OCI-LY7 (cell line): ENCODE measurements at regions not wholly inside any gene's neighbourhood (a gene's known extent, or its start where the extent isn't known, plus 50 kb on each side); places are given as distances from the start of the nearest gene placed in this dataset.

Experiments
- BruUV-seq: library from RNA; stranded (reverse); fragments of 400-500 nt; replicated peaks from 2 replicates; lab custom pipeline; 2021; lab: Mats Ljungman, UMichigan
- CTCF ChIA-PET: fragments of 300-600 bp; sonication (Branson Sonifier 250); formaldehyde crosslinking; loops from one replicate; lab custom pipeline; 2022; ENCODE audit warnings: antibody characterized with exemption; ENCODE audit not compliant: unreplicated experiment; lab: Charles Lee
- POLR2A ChIA-PET: fragments of 300-600 bp; sonication (Branson Sonifier 250); formaldehyde crosslinking; loops from one replicate; lab custom pipeline; 2022; ENCODE audit warnings: antibody characterized with exemption; lab: Charles Lee
- DNase-seq: peaks from one replicate; pipeline ENCODE4 v3.0.0-alpha.2; 2015; ENCODE audit warnings: low spot score
- H2AFZ ChIP-seq: fragments of 200-600 bp; sonication (generic), shearing (Covaris generic); 2 replicates; pipeline ENCODE4 v1.6.1; 2014; ENCODE audit warnings: mild to moderate bottlenecking, antibody characterized with exemption, low read length, moderate library complexity
- H3K27ac ChIP-seq: fragments of 200-600 bp; sonication (generic); 2 replicates; pipeline ENCODE4 v1.5.1; 2014; ENCODE audit warnings: mixed run types, low read depth, mild to moderate bottlenecking, moderate library complexity, low read length, inconsistent platforms; ENCODE audit not compliant: poor library complexity, severe bottlenecking
- H3K36me3 ChIP-seq: fragments of 200-600 bp; sonication (generic); 2 replicates; pipeline ENCODE4 v1.6.1; 2014; ENCODE audit warnings: mild to moderate bottlenecking, antibody characterized with exemption, low read length, moderate library complexity, mixed read lengths; ENCODE audit not compliant: insufficient read depth
- H3K4me1 ChIP-seq: fragments of 200-600 bp; sonication (generic); 2 replicates; pipeline ENCODE4 v1.5.1; 2014; ENCODE audit warnings: mild to moderate bottlenecking, low read length; ENCODE audit not compliant: insufficient read depth, poor library complexity, severe bottlenecking
- H3K4me2 ChIP-seq: fragments of 200-600 bp; sonication (generic); 2 replicates; pipeline ENCODE4 v1.6.1; 2014; ENCODE audit warnings: mild to moderate bottlenecking, low read length
- H3K4me3 ChIP-seq: fragments of 200-600 bp; sonication (generic); 2 replicates; pipeline ENCODE4 v1.5.1; 2014; ENCODE audit warnings: mild to moderate bottlenecking, low read depth, low read length; ENCODE audit not compliant: poor library complexity, severe bottlenecking
- H3K79me2 ChIP-seq: fragments of 200-600 bp; sonication (generic); 2 replicates; pipeline ENCODE4 v1.6.1; 2016; ENCODE audit warnings: low read depth, mild to moderate bottlenecking, low read length, moderate library complexity, mixed read lengths; ENCODE audit not compliant: insufficient read depth
- H3K9me2 ChIP-seq: fragments of 200-600 bp; sonication (generic); 2 replicates; pipeline ENCODE4 v1.6.1; 2016; ENCODE audit warnings: mild to moderate bottlenecking, low read length, mixed read lengths; ENCODE audit not compliant: insufficient read depth
- H3K9me3 ChIP-seq: fragments of 200-600 bp; sonication (generic); 2 replicates; pipeline ENCODE4 v1.6.1; 2014; ENCODE audit warnings: mild to moderate bottlenecking, mixed run types, low read length, mixed read lengths
- H4K20me1 ChIP-seq: fragments of 200-600 bp; sonication (generic); 2 replicates; pipeline ENCODE4 v1.6.1; 2014; ENCODE audit warnings: mild to moderate bottlenecking, antibody characterized with exemption, low read length, moderate library complexity, mixed read lengths; ENCODE audit not compliant: insufficient read depth
- EZH2phosphoT487 ChIP-seq: fragments of 200-600 bp; sonication (generic); IDR thresholded peaks from 2 replicates; pipeline ENCODE4 v1.6.1; 2018; ENCODE audit warnings: low read depth, borderline replicate concordance, mild to moderate bottlenecking, mixed run types, antibody characterized with exemption, low read length, moderate library complexity, mixed read lengths
- intact Hi-C: fragments of 100-400 bp; cut with micrococcal nuclease; formaldehyde crosslinking; loops from one replicate; pipeline ENCODE4 v1.10.0; 2022; ENCODE audit not compliant: unreplicated experiment
- TF ChIP-seq, protein P1 (sequence below): fragments of 200-600 bp; sonication (generic); conservative IDR thresholded peaks from 2 replicates; pipeline ENCODE4 v1.5.1; 2014; ENCODE audit warnings: mild to moderate bottlenecking, antibody characterized with exemption, low read length, moderate library complexity, mixed read lengths

DNA sequence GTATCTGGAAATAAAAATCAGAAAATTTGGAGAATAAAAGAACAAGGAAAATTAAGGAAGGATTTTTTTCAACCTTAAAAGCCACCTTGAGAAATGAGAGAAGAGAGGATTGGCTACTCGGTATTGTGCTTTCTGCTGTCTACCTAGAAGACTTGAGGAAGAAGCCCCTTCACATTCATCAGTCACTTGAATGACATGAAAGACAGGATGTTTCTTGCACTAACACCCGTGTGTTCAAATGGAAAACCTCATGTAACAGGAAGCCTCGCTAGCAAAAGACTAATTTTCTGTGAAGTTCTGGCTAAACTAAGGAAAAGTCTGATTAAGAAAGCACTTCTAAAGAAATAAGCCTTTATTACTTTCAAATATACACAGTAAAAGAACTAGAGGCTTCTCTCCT lies 69.9 kb downstream of the OLIG3 start:
- Histone ChIP-seq H3K9me3 (peaks cover 10% of the 10 kb centered on the region; the same call in 1 of the 2 replicates), H3K79me2 (no peaks in the 10 kb centered on the region), H3K4me3 (peak overlapping the region; percentile 39), H3K36me3 (no peaks in the 10 kb centered on the region; the same call in 1 of the 2 replicates), H3K27ac (peak overlapping the region; percentile 65), H4K20me1 (no peaks in the 10 kb centered on the region), H2AFZ (peak overlapping the region; percentile 83), H3K4me1 (peaks cover 51% of the 10 kb centered on the region), H3K4me2 (peak overlapping the region; percentile 68), H3K9me2 (no peaks in the 10 kb centered on the region)
- no peak for TF ChIP-seq EZH2phosphoT487
- TF ChIP-seq, protein P1, sequence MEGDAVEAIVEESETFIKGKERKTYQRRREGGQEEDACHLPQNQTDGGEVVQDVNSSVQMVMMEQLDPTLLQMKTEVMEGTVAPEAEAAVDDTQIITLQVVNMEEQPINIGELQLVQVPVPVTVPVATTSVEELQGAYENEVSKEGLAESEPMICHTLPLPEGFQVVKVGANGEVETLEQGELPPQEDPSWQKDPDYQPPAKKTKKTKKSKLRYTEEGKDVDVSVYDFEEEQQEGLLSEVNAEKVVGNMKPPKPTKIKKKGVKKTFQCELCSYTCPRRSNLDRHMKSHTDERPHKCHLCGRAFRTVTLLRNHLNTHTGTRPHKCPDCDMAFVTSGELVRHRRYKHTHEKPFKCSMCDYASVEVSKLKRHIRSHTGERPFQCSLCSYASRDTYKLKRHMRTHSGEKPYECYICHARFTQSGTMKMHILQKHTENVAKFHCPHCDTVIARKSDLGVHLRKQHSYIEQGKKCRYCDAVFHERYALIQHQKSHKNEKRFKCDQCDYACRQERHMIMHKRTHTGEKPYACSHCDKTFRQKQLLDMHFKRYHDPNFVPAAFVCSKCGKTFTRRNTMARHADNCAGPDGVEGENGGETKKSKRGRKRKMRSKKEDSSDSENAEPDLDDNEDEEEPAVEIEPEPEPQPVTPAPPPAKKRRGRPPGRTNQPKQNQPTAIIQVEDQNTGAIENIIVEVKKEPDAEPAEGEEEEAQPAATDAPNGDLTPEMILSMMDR, result no peak
- ChIA-PET CTCF (no interaction called here), POLR2A (interaction anchor here (0.7 to 2.0 kb wide), 4 partner anchors 12 to 211 kb away, joined by 3 to 4 read pairs (median 4); no protein-coding TSS in a partner anchor)
- peak; percentile 74 for DNase-seq
- intact Hi-C loops, result loop anchor here (10.0 kb wide), 1 partner anchor 329 kb away; no protein-coding TSS in a partner anchor
- no TSS peak for BruUV-seq

DNA sequence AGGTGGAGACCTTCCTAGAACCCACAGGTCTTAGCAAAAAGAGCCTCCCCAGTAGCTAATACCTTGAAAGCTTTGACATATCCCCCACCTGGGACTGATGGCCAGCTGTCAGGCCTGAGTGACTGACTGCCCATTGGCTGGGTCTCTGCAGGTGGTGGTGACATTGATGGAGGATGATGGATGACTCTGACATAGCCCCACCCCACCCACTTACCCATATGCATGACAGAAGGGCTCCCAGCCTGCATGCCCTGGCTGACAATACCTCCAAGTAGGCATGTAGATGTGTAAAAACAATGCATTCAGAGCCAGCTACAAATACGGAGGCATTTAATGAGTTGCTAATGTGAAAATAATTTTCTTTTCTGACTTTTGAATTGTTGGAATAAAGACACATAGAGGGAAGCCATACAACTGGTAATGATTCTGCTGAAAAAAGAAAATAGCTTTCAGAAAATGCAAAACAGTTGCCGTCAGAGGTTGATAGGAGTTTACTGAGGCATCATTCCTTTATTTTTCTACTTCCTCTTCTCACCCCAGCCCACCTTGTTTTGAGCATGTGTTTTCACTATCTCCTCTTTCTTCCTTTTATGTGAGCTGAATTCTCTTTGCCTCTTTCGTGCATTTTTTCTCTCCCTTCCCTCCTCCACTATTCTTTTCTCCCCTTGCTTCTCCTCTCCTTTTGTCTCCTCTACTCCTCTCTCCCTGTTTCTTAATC lies 70.6 kb downstream of the OLIG3 start:
- intact Hi-C loops, result loop anchor here (10.0 kb wide), 1 partner anchor 329 kb away; no protein-coding TSS in a partner anchor
- DNase-seq, result peak; percentile 65
- no TSS peak for BruUV-seq
- Histone ChIP-seq H3K27ac (peak overlapping the region; percentile 65), H3K9me3 (peaks cover 10% of the 10 kb centered on the region; the same call in 1 of the 2 replicates), H3K36me3 (no peaks in the 10 kb centered on the region; the same call in 1 of the 2 replicates), H2AFZ (peak overlapping the region; percentile 83; the same call in 1 of the 2 replicates), H4K20me1 (no peaks in the 10 kb centered on the region), H3K4me2 (peak overlapping the region; percentile 68), H3K4me1 (peaks cover 45% of the 10 kb centered on the region), H3K79me2 (no peaks in the 10 kb centered on the region), H3K4me3 (peak overlapping the region; percentile 39), H3K9me2 (no peaks in the 10 kb centered on the region)
- TF ChIP-seq EZH2phosphoT487, result no peak
- TF ChIP-seq, protein P1, result no peak
- ChIA-PET CTCF (interaction anchor here (0.5 kb wide), 1 partner anchor 24 kb away, joined by 4 read pairs; no protein-coding TSS in a partner anchor), POLR2A (interaction anchor here (1.0 to 2.0 kb wide), 2 partner anchors 12 to 185 kb away, joined by 3 to 4 read pairs; no protein-coding TSS in a partner anchor)
